RWPE1 (cell line): ENCODE measurements at regions not wholly inside any gene's neighbourhood (a gene's known extent, or its start where the extent isn't known, plus 50 kb on each side); places are given as distances from the start of the nearest gene placed in this dataset.
"Not testable (repeated sequence)": the region's sequence is repeated elsewhere in the genome, so short reads cannot be mapped to it uniquely, and the experiment has no call there.

Source experiments
- CTCF ChIA-PET: fragments of 350-600 bp; sonication (Branson Sonifier 250); formaldehyde crosslinking; extraction: SDS; loops from one replicate; lab custom pipeline; 2021; lab: Yijun Ruan, JAX
- POLR2A ChIA-PET: fragments of 400-600 bp; formaldehyde crosslinking; extraction: SDS; loops from one replicate; lab custom pipeline; 2020; ENCODE audit warnings: antibody characterized with exemption; ENCODE audit not compliant: low non-redundant PET; lab: Yijun Ruan, JAX
- DNase-seq: peaks from one replicate; pipeline ENCODE4 v3.0.0; 2012; ENCODE audit warnings: low spot score
- H3K27ac ChIP-seq: fragments of 450-650 bp; 2 replicates; pipeline ENCODE4 v1.5.1; 2017
- CTCF ChIP-seq: fragments of 450-650 bp; conservative IDR thresholded peaks from 2 replicates; pipeline ENCODE4 v1.5.1; 2017; ENCODE audit warnings: low read depth, mild to moderate bottlenecking

- POLR2A ChIA-PET: interaction anchor here (0.6 kb wide), 1 partner anchor 1780 kb away, joined by 3 read pairs; no protein-coding TSS in a partner anchor
- CTCF ChIA-PET: interaction anchor here (0.6 to 2.0 kb wide), 8 partner anchors 12 to 193 kb away, joined by 3 to 10 read pairs (median 4); partner anchors contain the start of gene MCUR1
- no peak for DNase-seq
- H3K27ac ChIP-seq: no peak overlapping the region
- no peak for TF ChIP-seq CTCF
Observed at GRCh38 chr6:13874191-13874549, 50.6 kb upstream of the RNF182 start.

GRCh38 chr6:13873288-13874190, 51.2 kb upstream of the RNF182 start:
- POLR2A ChIA-PET: interaction anchor here (0.6 kb wide), 2 partner anchors 1211 to 1780 kb away, joined by 3 to 4 read pairs; no protein-coding TSS in a partner anchor
- CTCF ChIA-PET: interaction anchor here (0.5 to 2.0 kb wide), 13 partner anchors 13 to 715 kb away, joined by 3 to 10 read pairs (median 4); partner anchors contain the start of gene MCUR1

DNA sequence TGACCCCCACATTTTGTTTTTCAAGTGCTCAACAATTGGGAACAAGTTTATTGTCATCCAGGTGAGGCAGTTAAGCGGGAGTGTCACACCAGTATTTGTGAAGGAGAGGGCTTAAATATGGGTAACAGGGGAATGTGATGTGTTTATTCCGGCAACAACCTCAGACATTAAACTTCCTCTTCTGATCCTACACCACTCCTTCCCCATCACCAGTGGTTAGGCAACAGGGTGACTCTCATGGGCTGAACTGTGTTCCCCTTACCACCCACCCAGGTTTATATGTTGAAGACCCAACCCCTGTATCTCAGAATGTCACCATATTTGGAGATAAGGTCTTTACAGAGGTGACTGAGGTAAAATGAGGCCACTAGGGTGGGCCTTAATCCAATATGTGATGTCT, 52.1 kb upstream of the RNF182 start:
- ChIA-PET CTCF (interaction anchor here (1.2 kb wide), 1 partner anchor 183 kb away, joined by 4 read pairs; no protein-coding TSS in a partner anchor), POLR2A (no interaction called here)
- no peak overlapping the region for H3K27ac ChIP-seq
- no peak for TF ChIP-seq CTCF
- DNase-seq: no peak

More at GRCh38 chr6:13873288-13874190, 51.2 kb upstream of the RNF182 start:
- no peak overlapping the region for H3K27ac ChIP-seq
- peak; percentile 87 for TF ChIP-seq CTCF
- peak; percentile 70 for DNase-seq

DNA sequence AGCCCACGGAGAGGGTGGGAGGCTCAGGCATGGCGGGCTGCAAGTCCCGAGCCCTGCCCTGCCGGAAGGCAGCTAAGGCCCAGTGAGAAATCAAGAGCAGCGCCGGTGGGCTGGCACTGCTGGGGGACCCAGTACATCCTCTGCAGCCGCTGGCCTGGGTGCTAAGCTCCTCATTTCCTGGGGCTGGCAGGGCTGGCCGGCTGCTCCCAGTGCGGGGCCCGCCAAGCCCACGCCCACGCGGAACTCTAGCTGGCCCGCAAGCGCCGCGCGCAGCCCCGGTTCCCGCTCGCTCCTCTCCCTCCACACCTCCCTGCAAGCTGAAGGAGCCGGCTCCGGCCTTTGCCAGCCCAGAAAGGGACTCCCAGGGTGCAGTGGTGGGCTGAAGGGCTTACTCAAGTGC, 52.7 kb upstream of the RNF182 start:
- H3K27ac ChIP-seq, POLR2A ChIA-PET: not testable (repeated sequence)
- CTCF ChIA-PET: interaction anchor here (0.6 to 0.7 kb wide), 2 partner anchors 12 to 59 kb away, joined by 3 to 9 read pairs; no protein-coding TSS in a partner anchor

DNA sequence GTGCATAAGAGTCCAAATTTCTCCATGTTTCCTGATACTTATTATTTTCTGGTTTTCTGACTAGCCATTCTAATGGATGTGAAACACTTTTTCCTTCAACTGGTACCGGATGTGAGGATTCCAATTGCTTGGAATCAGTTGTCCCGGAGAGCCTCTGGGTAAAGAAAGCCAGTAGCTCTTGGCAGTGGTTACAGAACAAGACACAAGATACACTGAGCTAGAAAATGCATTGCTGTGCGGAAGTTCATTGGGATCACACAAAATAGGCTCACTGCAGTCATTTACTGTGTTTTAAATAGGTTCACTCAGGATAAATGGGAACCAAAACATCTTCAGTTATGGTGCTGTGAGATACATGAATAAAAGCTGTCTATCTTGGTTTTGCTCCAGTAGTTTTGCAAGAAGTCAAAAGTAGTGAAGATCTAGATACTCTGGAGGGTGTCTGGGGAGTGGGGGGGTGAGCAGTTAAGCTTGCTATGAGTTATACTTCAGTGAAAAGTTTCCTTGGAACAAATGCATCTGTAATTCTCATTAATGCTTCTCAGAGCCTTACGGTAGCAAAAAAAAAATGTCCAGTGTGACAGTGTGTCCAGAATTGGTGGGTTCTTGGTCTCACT, 54.4 kb upstream of the RNF182 start:
- ChIA-PET CTCF (interaction anchor here (0.6 to 1.0 kb wide), 3 partner anchors 9 to 57 kb away, joined by 3 to 5 read pairs (median 3); no protein-coding TSS in a partner anchor), POLR2A (no interaction called here)
- TF ChIP-seq CTCF: no peak

More for the DNA sequence above, 52.7 kb upstream of the RNF182 start:
- DNase-seq: not testable (repeated sequence)

DNA sequence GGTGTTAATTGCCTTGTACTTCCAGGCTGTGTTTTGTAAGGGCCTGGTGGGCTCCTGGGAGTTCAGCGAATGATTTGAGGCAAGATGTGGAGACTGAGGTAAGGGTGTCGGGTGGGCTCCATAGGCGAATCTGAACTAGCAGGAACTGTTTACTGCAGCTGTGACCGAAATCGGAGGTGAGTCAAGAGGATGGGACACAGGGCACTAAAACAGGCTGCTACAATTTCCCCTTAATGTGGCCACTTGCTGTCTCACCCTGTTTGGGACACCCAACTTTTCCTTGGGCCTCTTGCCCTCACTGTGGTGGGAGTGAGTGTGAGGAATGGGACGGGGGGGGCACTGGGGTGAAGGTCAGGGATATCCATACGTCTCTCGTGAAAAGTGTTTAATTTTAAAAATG, 53.9 kb upstream of the MCUR1 start:
- CTCF ChIA-PET: no interaction called here
- TF ChIP-seq CTCF: no peak
- POLR2A ChIA-PET: no interaction called here
- H3K27ac ChIP-seq: no peak overlapping the region
- DNase-seq: no peak

More for the DNA sequence above, 54.4 kb upstream of the RNF182 start:
- H3K27ac ChIP-seq: no peak overlapping the region
- DNase-seq: no peak
